Uterus (tissue), 2 donors: ENCODE measurements at regions not wholly inside any gene's neighbourhood (a gene's known extent, or its start where the extent isn't known, plus 50 kb on each side); places are given as distances from the start of the nearest gene placed in this dataset.
"Not testable (repeated sequence)": the region's sequence is repeated elsewhere in the genome, so short reads cannot be mapped to it uniquely, and the experiment has no call there.

Experiments used
- CTCF ChIP-seq, 4 experiments: fragments of 200-600 bp in 2 of 4; fragments of 450-650 bp in 2 of 4; sonication (generic) in 2 of 4; IDR thresholded peaks; one replicate each; pipeline ENCODE4 v1.5.1; 2016 to 2019; ENCODE audit warnings: antibody characterized with exemption in 4 of 4, mild to moderate bottlenecking in 2 of 4, moderate library complexity in 1 of 4
- POLR2A ChIP-seq, 2 donors: fragments of 450-650 bp; IDR thresholded peaks; one replicate each; pipeline ENCODE4 v1.6.1; 2016; ENCODE audit warnings: antibody characterized with exemption in 2 of 2, mild to moderate bottlenecking in 1 of 2, moderate library complexity in 1 of 2

- TF ChIP-seq CTCF, POLR2A (IDR thresholded peaks at IDR 0.05): not testable (repeated sequence)
These were observed 69.5 kb upstream of the GPR89A start for GRCh38 chr1:145538118-145538882.
